ENCODE measurements at regions not wholly inside any gene's neighbourhood (a gene's known extent, or its start where the extent isn't known, plus 50 kb on each side); places are given as distances from the start of the nearest gene placed in this dataset.

DNA sequence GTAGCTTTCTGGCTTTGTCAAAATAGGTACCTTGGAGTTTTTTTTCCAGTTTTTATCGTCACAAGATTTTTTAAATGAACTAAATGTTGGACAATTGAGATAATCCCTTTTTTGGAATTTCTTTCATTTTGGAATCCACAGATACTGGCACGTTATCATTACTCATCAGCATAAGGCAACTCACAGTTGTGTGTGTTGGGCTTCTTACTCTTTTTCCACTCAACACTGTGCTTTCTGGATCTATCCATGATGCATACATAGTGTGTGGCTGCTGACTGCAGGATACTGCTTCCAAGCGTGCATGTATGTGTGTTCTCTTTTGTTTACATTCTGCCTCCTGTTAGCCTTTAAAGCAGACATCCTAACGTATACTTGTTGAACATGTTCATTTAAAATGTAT, 113.5 kb upstream of the FAM9A start:
- DNase-seq, result no peak
- H3K36me3 ChIP-seq, result no peaks in the 10 kb centered on the region
- no peak overlapping the region for H3K27ac ChIP-seq
- no peak overlapping the region for H3K4me3 ChIP-seq (ENCODE audit: low read depth, low read length)
- no peaks in the 10 kb centered on the region for H3K9me3 ChIP-seq (ENCODE audit: severe bottlenecking)
- peaks cover 2% of the 10 kb centered on the region for H3K27me3 ChIP-seq (ENCODE audit: insufficient read depth, low read depth, severe bottlenecking)
- TF ChIP-seq, protein P1, sequence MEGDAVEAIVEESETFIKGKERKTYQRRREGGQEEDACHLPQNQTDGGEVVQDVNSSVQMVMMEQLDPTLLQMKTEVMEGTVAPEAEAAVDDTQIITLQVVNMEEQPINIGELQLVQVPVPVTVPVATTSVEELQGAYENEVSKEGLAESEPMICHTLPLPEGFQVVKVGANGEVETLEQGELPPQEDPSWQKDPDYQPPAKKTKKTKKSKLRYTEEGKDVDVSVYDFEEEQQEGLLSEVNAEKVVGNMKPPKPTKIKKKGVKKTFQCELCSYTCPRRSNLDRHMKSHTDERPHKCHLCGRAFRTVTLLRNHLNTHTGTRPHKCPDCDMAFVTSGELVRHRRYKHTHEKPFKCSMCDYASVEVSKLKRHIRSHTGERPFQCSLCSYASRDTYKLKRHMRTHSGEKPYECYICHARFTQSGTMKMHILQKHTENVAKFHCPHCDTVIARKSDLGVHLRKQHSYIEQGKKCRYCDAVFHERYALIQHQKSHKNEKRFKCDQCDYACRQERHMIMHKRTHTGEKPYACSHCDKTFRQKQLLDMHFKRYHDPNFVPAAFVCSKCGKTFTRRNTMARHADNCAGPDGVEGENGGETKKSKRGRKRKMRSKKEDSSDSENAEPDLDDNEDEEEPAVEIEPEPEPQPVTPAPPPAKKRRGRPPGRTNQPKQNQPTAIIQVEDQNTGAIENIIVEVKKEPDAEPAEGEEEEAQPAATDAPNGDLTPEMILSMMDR (IDR thresholded peaks at IDR 0.05; ENCODE audit: low read depth, low read length), result no peak

GRCh38 chrX:8913655-8914409, 112.6 kb upstream of the FAM9A start:
- H3K27ac ChIP-seq, result no peak overlapping the region
- DNase-seq, result no peak
- H3K27me3 ChIP-seq (ENCODE audit: insufficient read depth, low read depth, severe bottlenecking), result peaks cover 2% of the 10 kb centered on the region
- H3K4me3 ChIP-seq (ENCODE audit: low read depth, low read length), result no peak overlapping the region
- TF ChIP-seq, protein P1 (IDR thresholded peaks at IDR 0.05; ENCODE audit: low read depth, low read length), result no peak
- no peaks in the 10 kb centered on the region for H3K36me3 ChIP-seq
- H3K9me3 ChIP-seq (ENCODE audit: severe bottlenecking), result no peaks in the 10 kb centered on the region

- Histone ChIP-seq H3K36me3 (no peaks in the 10 kb centered on the region), H3K27ac (no peak overlapping the region), H3K4me3 (ENCODE audit: low read depth, low read length) (no peak overlapping the region), H3K9me3 (ENCODE audit: severe bottlenecking) (no peaks in the 10 kb centered on the region), H3K27me3 (ENCODE audit: insufficient read depth, low read depth, severe bottlenecking) (no peaks in the 10 kb centered on the region)
- DNase-seq, result no peak
- TF ChIP-seq, protein P1 (IDR thresholded peaks at IDR 0.05; ENCODE audit: low read depth, low read length), result no peak
Measured at GRCh38 chrX:8907688-8908087, 106.5 kb upstream of the FAM9A start.

DNA sequence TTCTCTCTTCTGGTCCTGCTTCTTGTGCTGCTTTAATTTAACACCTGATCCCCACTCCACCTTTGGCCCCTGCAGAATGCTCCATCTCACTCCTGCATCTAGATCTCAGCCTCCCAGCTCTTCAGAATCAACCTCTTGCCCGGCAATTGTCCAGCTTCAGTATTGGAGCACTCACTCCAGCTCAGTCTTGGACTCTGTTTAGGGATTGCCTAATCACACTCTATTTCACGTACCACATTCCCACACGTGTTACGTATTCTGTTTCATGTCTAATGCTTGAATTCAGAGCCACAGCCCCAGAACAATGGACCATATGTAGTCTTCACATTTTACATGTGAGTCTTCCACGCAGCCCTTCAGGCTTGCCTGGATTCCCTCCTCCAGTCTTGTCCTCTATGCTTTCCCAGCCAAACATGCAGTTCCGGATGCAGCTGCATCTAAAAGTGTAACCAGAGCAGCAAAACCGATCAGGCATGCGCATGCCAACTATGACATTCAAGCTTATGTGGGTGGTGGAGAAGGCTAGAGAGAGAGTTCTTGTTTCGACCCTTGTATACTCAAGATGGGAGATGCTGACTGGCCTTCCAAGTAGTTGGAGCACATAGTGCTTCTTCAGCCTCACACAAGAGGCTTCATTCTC, 105.2 kb upstream of the FAM9A start:
- no peaks in the 10 kb centered on the region for H3K27me3 ChIP-seq (ENCODE audit: insufficient read depth, low read depth, severe bottlenecking)
- no peak for DNase-seq
- TF ChIP-seq, protein P1 (IDR thresholded peaks at IDR 0.05; ENCODE audit: low read depth, low read length), result no peak
- H3K36me3 ChIP-seq, result no peaks in the 10 kb centered on the region
- no peak overlapping the region for H3K4me3 ChIP-seq (ENCODE audit: low read depth, low read length)
- H3K27ac ChIP-seq, result no peak overlapping the region
- no peaks in the 10 kb centered on the region for H3K9me3 ChIP-seq (ENCODE audit: severe bottlenecking)

- Histone ChIP-seq H3K27me3 (ENCODE audit: insufficient read depth, low read depth, severe bottlenecking) (peaks cover 5% of the 10 kb centered on the region), H3K4me3 (ENCODE audit: low read depth, low read length) (no peak overlapping the region), H3K9me3 (ENCODE audit: severe bottlenecking) (no peaks in the 10 kb centered on the region), H3K36me3 (no peaks in the 10 kb centered on the region), H3K27ac (no peak overlapping the region)
- TF ChIP-seq, protein P1 (IDR thresholded peaks at IDR 0.05; ENCODE audit: low read depth, low read length), result no peak
- DNase-seq, result no peak
Measured at GRCh38 chrX:8897259-8897658, 96.1 kb upstream of the FAM9A start.

Data from WERI-Rb-1 (cell line).